ENCODE measurements at regions not wholly inside any gene's neighbourhood (a gene's known extent, or its start where the extent isn't known, plus 50 kb on each side); places are given as distances from the start of the nearest gene placed in this dataset.

DNA sequence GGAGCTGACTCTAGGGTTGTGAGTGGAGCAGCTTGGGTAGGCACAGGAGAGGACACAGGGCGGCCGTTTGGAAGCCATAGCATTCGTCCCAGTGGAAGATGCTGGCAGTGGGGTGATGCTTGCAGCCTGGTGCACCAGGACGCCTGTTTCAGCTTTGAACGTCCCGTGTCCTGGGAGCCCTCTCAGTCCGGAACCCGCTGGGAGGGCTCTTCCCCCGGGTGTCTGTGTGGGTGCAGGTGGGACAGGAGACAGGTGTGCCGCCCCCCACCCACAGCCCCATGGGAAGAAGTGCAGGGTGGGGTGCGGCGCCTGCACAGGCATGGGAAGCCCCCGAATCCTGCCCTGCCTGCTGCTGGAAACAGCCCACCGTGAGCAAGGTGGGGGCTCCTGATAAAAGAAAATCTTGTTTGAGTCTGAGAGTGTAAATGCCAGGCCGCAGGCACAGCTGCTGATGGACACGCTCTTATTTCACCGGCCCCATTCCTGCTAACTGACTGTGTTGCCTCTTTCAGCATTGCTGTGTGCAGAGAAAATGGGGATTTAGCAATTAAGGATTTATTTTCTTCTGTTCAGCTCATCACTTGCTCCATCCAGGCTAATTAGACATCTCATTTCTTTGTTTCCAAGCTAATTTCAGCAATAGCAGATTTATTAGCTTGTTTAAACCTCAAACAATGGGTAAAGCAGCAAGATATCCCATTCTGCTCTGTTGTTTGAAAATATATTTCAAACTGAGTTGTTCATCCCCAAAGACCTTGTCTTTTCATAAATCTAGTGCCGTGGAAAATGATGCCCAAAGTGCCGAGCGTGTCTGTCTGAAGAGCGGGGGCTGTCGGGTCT lies 54.9 kb upstream of the DPYSL4 start:
- Mint-ChIP-seq H3K27ac (no peak overlapping the region), H3K4me3 (no peak overlapping the region), H3K4me1 (no peaks in the 10 kb centered on the region), H3K36me3 (no peaks in the 10 kb centered on the region), H3K27me3 (peaks cover 49% of the 10 kb centered on the region), H3K9me3 (peaks cover 6% of the 10 kb centered on the region)
- no peak for ATAC-seq

DNA sequence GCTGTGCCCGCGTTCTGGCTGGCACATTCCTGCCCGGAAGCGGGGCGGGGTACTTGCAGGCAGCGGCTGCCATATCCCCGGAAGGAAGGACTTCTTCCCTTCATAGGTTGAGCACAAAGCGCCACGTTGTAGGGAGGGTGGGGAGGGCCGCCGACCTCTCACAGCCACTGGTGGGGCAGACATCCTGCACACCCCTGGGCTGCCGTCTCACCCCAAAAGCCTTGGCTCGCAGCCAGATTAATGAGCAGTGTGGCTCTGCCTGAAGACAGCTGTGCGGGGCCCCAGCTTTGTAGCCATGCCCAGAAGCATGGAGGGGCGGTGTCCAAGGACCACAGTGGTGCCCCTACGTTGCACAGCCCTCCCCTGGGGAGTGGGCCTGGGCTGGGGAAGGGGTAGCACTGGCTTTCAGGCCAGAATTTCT lies 54.3 kb upstream of the DPYSL4 start:
- H3K27me3 Mint-ChIP-seq: peaks cover 49% of the 10 kb centered on the region

DNA sequence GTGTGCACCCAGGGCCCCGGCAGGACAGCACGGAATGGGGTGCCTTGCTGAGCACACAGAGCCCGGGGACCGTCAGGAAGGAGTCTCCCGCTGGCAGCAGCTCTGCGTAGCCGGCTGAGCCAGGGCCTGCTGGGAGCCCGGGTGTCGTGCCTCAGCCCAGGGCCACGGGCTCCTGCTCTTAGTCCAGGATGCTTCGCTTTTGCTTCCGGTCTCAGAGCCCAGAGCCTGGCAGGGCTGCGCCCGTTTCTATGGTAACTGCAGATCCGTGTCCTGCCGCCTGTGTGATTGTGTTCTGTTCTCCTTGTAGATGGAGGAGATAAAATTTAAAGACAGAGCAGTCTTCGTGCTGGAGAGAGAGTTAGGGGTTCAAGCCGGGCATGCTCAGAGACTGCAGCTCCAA lies 53.7 kb upstream of the DPYSL4 start:
- Mint-ChIP-seq H3K27ac (no peak overlapping the region), H3K4me3 (no peak overlapping the region), H3K27me3 (peaks cover 44% of the 10 kb centered on the region), H3K4me1 (no peaks in the 10 kb centered on the region), H3K36me3 (no peaks in the 10 kb centered on the region), H3K9me3 (peaks cover 3% of the 10 kb centered on the region)
- ATAC-seq: no peak

More for the DNA sequence above, 54.3 kb upstream of the DPYSL4 start:
- no peaks in the 10 kb centered on the region for H3K4me1 Mint-ChIP-seq
- H3K36me3 Mint-ChIP-seq: no peaks in the 10 kb centered on the region
- H3K4me3 Mint-ChIP-seq: no peak overlapping the region
- peaks cover 6% of the 10 kb centered on the region for H3K9me3 Mint-ChIP-seq
- ATAC-seq: no peak
- H3K27ac Mint-ChIP-seq: no peak overlapping the region

GRCh38 chr10:132133449-132134240 lies 53.1 kb upstream of the DPYSL4 start:
- no peak overlapping the region for H3K4me3 Mint-ChIP-seq
- H3K36me3 Mint-ChIP-seq: no peaks in the 10 kb centered on the region
- no peaks in the 10 kb centered on the region for H3K4me1 Mint-ChIP-seq
- H3K27me3 Mint-ChIP-seq: peaks cover 38% of the 10 kb centered on the region
- H3K9me3 Mint-ChIP-seq: peaks cover 3% of the 10 kb centered on the region
- no peak for ATAC-seq
- no peak overlapping the region for H3K27ac Mint-ChIP-seq

GRCh38 chr10:132134241-132135052 lies 52.3 kb upstream of the DPYSL4 start:
- no peak overlapping the region for H3K4me3 Mint-ChIP-seq
- H3K9me3 Mint-ChIP-seq: no peaks in the 10 kb centered on the region
- H3K27me3 Mint-ChIP-seq: peaks cover 35% of the 10 kb centered on the region
- no peak overlapping the region for H3K27ac Mint-ChIP-seq
- no peaks in the 10 kb centered on the region for H3K4me1 Mint-ChIP-seq
- no peaks in the 10 kb centered on the region for H3K36me3 Mint-ChIP-seq
- ATAC-seq: no peak

- Mint-ChIP-seq H3K36me3 (no peaks in the 10 kb centered on the region), H3K4me3 (no peak overlapping the region), H3K9me3 (no peaks in the 10 kb centered on the region), H3K27ac (no peak overlapping the region), H3K4me1 (no peaks in the 10 kb centered on the region), H3K27me3 (peaks cover 28% of the 10 kb centered on the region)
- ATAC-seq: no peak
Measured at GRCh38 chr10:132135053-132135872, 51.5 kb upstream of the DPYSL4 start.

DNA sequence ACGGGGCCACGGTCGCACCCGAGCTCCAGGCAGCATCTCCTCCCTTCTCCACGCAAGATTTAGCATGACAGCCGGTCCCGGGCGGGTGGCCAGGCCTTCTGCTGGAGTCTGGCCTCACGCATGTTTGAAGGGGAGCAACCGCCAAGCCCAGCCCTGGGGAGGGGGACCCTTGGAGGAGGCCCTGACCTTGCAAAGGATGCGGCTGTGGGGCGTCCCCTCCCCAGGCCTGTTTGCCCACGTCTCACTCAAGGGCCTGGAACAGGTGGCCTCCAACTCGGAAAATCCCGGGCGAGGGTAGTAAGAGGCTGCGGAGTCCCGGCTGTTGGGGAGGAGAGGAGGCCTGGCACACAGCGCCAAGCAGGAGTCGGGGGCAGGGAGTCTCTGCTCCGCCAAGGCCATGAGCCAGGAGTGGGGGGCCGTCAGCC lies 50.6 kb upstream of the DPYSL4 start:
- no peak overlapping the region for H3K4me3 Mint-ChIP-seq
- no peaks in the 10 kb centered on the region for H3K36me3 Mint-ChIP-seq
- no peak overlapping the region for H3K27ac Mint-ChIP-seq
- no peak for ATAC-seq
- no peaks in the 10 kb centered on the region for H3K4me1 Mint-ChIP-seq
- H3K27me3 Mint-ChIP-seq: peaks cover 19% of the 10 kb centered on the region
- H3K9me3 Mint-ChIP-seq: no peaks in the 10 kb centered on the region

DNA sequence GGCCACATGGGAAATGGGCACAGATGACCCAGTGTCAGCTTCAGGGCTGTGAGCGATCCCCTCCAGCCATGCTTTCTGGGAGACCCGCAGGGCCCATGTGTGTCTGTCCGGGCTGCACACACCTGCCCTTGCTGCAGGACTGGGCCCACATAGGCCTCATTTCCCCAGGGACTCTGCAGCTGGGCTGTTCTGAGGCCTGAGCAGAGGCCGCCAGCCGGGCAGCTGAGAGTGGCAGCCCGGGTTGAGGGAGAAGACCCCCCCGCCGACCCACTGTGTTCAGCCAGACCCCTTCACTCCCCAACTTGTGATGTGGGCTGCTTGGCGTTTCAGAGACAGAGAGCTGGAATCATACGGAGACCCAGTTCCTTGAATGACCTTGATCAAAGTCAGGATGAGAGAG lies 50.1 kb upstream of the DPYSL4 start:
- Mint-ChIP-seq H3K27ac (no peak overlapping the region), H3K4me3 (no peak overlapping the region), H3K9me3 (no peaks in the 10 kb centered on the region), H3K27me3 (peaks cover 14% of the 10 kb centered on the region), H3K36me3 (no peaks in the 10 kb centered on the region), H3K4me1 (no peaks in the 10 kb centered on the region)
- no peak for ATAC-seq

Measured in stimulated activated memory B cell treated with anti-CD40 and anti-IgM and Interleukin-4, amounts not matched to agents 10 μg/mL and 1 μg/mL and 100 μg/mL, for 72 hours (primary cell).